GM23248 (cell line): ENCODE measurements at regions not wholly inside any gene's neighbourhood (a gene's known extent, or its start where the extent isn't known, plus 50 kb on each side); places are given as distances from the start of the nearest gene placed in this dataset.

ENCODE experiments used
- DNase-seq: peaks from one replicate; pipeline ENCODE4 v3.0.0-alpha.2; 2015
- H2AFZ ChIP-seq: fragments of 200-600 bp; sonication (generic); 2 replicates; pipeline ENCODE4 v1.6.1; 2016; ENCODE audit warnings: antibody characterized with exemption
- H3F3A ChIP-seq: fragments of 200-600 bp; sonication (generic); 2 replicates; pipeline ENCODE4 v1.6.1; 2016; ENCODE audit warnings: mild to moderate bottlenecking, antibody characterized with exemption, mixed run types; ENCODE audit not compliant: insufficient read depth
- H3K27ac ChIP-seq: fragments of 200-600 bp; sonication (generic); 2 replicates; pipeline ENCODE4 v1.5.1; 2016; ENCODE audit warnings: mild to moderate bottlenecking
- H3K27me3 ChIP-seq: fragments of 200-600 bp; sonication (generic); replicated peaks from 2 replicates; pipeline ENCODE4 v1.6.1; 2016; ENCODE audit warnings: mild to moderate bottlenecking; ENCODE audit not compliant: insufficient read depth
- H3K36me3 ChIP-seq: fragments of 200-600 bp; sonication (generic); 2 replicates; pipeline ENCODE4 v1.6.1; 2016; ENCODE audit warnings: low read depth, mild to moderate bottlenecking
- H3K4me1 ChIP-seq: fragments of 200-600 bp; sonication (generic); 2 replicates; pipeline ENCODE4 v1.6.1; 2016; ENCODE audit warnings: mild to moderate bottlenecking; ENCODE audit not compliant: insufficient read depth
- H3K4me2 ChIP-seq: fragments of 200-600 bp; sonication (generic); one replicate; pipeline ENCODE4 v1.6.1; 2016; ENCODE audit warnings: mild to moderate bottlenecking; ENCODE audit not compliant: unreplicated experiment
- H3K4me3 ChIP-seq: fragments of 200-600 bp; sonication (generic); 2 replicates; pipeline ENCODE4 v1.5.1; 2016; ENCODE audit warnings: mild to moderate bottlenecking
- H3K79me2 ChIP-seq: fragments of 200-600 bp; sonication (generic); 2 replicates; pipeline ENCODE4 v1.6.1; 2016; ENCODE audit warnings: mild to moderate bottlenecking; ENCODE audit not compliant: insufficient read depth
- H3K9ac ChIP-seq: fragments of 200-600 bp; sonication (generic); 2 replicates; pipeline ENCODE4 v1.6.1; 2016; ENCODE audit warnings: mild to moderate bottlenecking
- H3K9me2 ChIP-seq: fragments of 200-600 bp; sonication (generic); 2 replicates; pipeline ENCODE4 v1.6.1; 2016; ENCODE audit warnings: mixed run types, mild to moderate bottlenecking, moderate library complexity; ENCODE audit not compliant: insufficient read depth
- H3K9me3 ChIP-seq: fragments of 200-600 bp; sonication (generic); one replicate; pipeline ENCODE4 v1.6.1; 2017; ENCODE audit warnings: low read depth
- H4K20me1 ChIP-seq: fragments of 200-600 bp; sonication (generic); 2 replicates; pipeline ENCODE4 v1.6.0; 2016; ENCODE audit not compliant: insufficient read depth
- EZH2 ChIP-seq: fragments of 200-600 bp; sonication (generic); IDR thresholded peaks from 2 replicates; pipeline ENCODE4 v1.6.1; 2018; ENCODE audit warnings: antibody characterized with exemption, mild to moderate bottlenecking; ENCODE audit not compliant: insufficient read depth, poor library complexity, severe bottlenecking
- EZH2phosphoT487 ChIP-seq: fragments of 200-600 bp; sonication (generic); IDR thresholded peaks from 2 replicates; pipeline ENCODE4 v1.6.1; 2018; ENCODE audit warnings: antibody characterized with exemption, moderate library complexity, mild to moderate bottlenecking, low read depth; ENCODE audit not compliant: insufficient read depth
- WGBS, 2 experiments: methylation state at CpG; one replicate each; pipeline ENCODE4 v1.1.6; 2015 to 2017; ENCODE audit warnings: low lambda C conversion rate in 2 of 2, low coverage in 1 of 2; ENCODE audit errors: missing lambda C conversion rate in 2 of 2; 5-methylcytosine and 5-hydroxymethylcytosine counted together
- in situ Hi-C: fragments of 300-500 bp; cut with MboI; formaldehyde crosslinking; loops from 2 replicates; pipeline ENCODE4 v1.15.0; 2020

GRCh38 chr1:232459087-232459486 is 170.8 kb downstream of the SIPA1L2 start:
- in situ Hi-C loops, result no loop called here
- 69 to 76% methylated on average over 4 of the region's 4 CpGs for WGBS, 2 experiments
- Histone ChIP-seq H3K4me2 (no peak overlapping the region), H3F3A (no peaks in the 10 kb centered on the region), H3K36me3 (no peaks in the 10 kb centered on the region), H3K4me3 (no peak overlapping the region), H3K27me3 (no peaks in the 10 kb centered on the region), H3K27ac (no peak overlapping the region), H3K4me1 (no peaks in the 10 kb centered on the region), H3K9ac (no peak overlapping the region), H3K9me3 (no peaks in the 10 kb centered on the region), H4K20me1 (no peaks in the 10 kb centered on the region), H3K9me2 (no peaks in the 10 kb centered on the region), H3K79me2 (no peaks in the 10 kb centered on the region), H2AFZ (no peak overlapping the region)
- DNase-seq, result no peak
- TF ChIP-seq EZH2phosphoT487, result no peak
- TF ChIP-seq EZH2, result no peak

- Histone ChIP-seq H3F3A (no peaks in the 10 kb centered on the region), H2AFZ (no peak overlapping the region), H3K4me3 (no peak overlapping the region), H3K27me3 (no peaks in the 10 kb centered on the region), H3K9me2 (no peaks in the 10 kb centered on the region), H3K27ac (no peak overlapping the region), H3K4me2 (no peak overlapping the region), H3K36me3 (no peaks in the 10 kb centered on the region), H4K20me1 (no peaks in the 10 kb centered on the region), H3K4me1 (no peaks in the 10 kb centered on the region), H3K9ac (no peak overlapping the region), H3K9me3 (no peaks in the 10 kb centered on the region), H3K79me2 (no peaks in the 10 kb centered on the region)
- no peak for DNase-seq
- TF ChIP-seq EZH2phosphoT487 (no peak), EZH2 (no peak)
- 100% methylated on average over 3 of the region's 3 CpGs for WGBS, 2 experiments
- in situ Hi-C loops, result no loop called here
Measured at GRCh38 chr1:232457595-232457994, 172.3 kb downstream of the SIPA1L2 start.

GRCh38 chr1:232456714-232457113 is 173.2 kb downstream of the SIPA1L2 start:
- Histone ChIP-seq H3F3A (no peaks in the 10 kb centered on the region), H3K79me2 (no peaks in the 10 kb centered on the region), H3K4me1 (no peaks in the 10 kb centered on the region), H3K9me3 (no peaks in the 10 kb centered on the region), H3K36me3 (no peaks in the 10 kb centered on the region), H3K27me3 (no peaks in the 10 kb centered on the region), H3K27ac (no peak overlapping the region), H3K4me2 (no peak overlapping the region), H2AFZ (no peak overlapping the region), H3K4me3 (no peak overlapping the region), H3K9ac (no peak overlapping the region), H3K9me2 (no peaks in the 10 kb centered on the region), H4K20me1 (no peaks in the 10 kb centered on the region)
- WGBS, 2 experiments, result 80 to 86% methylated on average over 2 of the region's 2 CpGs
- TF ChIP-seq EZH2phosphoT487, result no peak
- no peak for TF ChIP-seq EZH2
- in situ Hi-C loops, result no loop called here
- no peak for DNase-seq

- H3K27me3 ChIP-seq, result no peaks in the 10 kb centered on the region
- no peaks in the 10 kb centered on the region for H3K9me2 ChIP-seq
- H3K79me2 ChIP-seq, result no peaks in the 10 kb centered on the region
- DNase-seq, result no peak
- H2AFZ ChIP-seq, result no peak overlapping the region
- WGBS, 2 experiments, result 85 to 87% methylated on average over 7 of the region's 7 CpGs
- no peaks in the 10 kb centered on the region; the same call in 1 of the 2 replicates for H3K4me1 ChIP-seq
- no peak overlapping the region for H3K9ac ChIP-seq
- H3K4me3 ChIP-seq, result no peak overlapping the region
- H3K27ac ChIP-seq, result no peak overlapping the region
- TF ChIP-seq EZH2, result no peak
- TF ChIP-seq EZH2phosphoT487, result no peak
- no peak overlapping the region for H3K4me2 ChIP-seq
- in situ Hi-C loops, result no loop called here
- no peaks in the 10 kb centered on the region for H3K9me3 ChIP-seq
- no peaks in the 10 kb centered on the region for H3K36me3 ChIP-seq
- 0 out of 2 replicates have a peak, but pooled peaks cover 7% of the 10 kb centered on the region for H3F3A ChIP-seq
- H4K20me1 ChIP-seq, result no peaks in the 10 kb centered on the region
Measured at GRCh38 chr1:232454227-232454886, 175.6 kb downstream of the SIPA1L2 start.

GRCh38 chr1:232452736-232453440 is 177.0 kb downstream of the SIPA1L2 start:
- 97 to 98% methylated on average over 1 of the region's 1 CpG for WGBS, 2 experiments
- Histone ChIP-seq H3K27ac (no peak overlapping the region), H3K4me1 (no peaks in the 10 kb centered on the region; the same call in 1 of the 2 replicates), H3K4me2 (no peak overlapping the region), H3K9ac (no peak overlapping the region), H2AFZ (no peak overlapping the region), H3K27me3 (no peaks in the 10 kb centered on the region), H3K9me2 (no peaks in the 10 kb centered on the region), H3K36me3 (no peaks in the 10 kb centered on the region), H3K79me2 (no peaks in the 10 kb centered on the region), H3F3A (0 out of 2 replicates have a peak, but pooled peaks cover 7% of the 10 kb centered on the region), H3K4me3 (no peak overlapping the region), H3K9me3 (no peaks in the 10 kb centered on the region), H4K20me1 (no peaks in the 10 kb centered on the region)
- DNase-seq, result no peak
- in situ Hi-C loops, result no loop called here
- TF ChIP-seq EZH2phosphoT487 (no peak), EZH2 (no peak)
